HG03103 (cell line): ENCODE measurements at regions not wholly inside any gene's neighbourhood (a gene's known extent, or its start where the extent isn't known, plus 50 kb on each side); places are given as distances from the start of the nearest gene placed in this dataset.

ENCODE experiments used
- ATAC-seq: cut with Tn5 transposase; IDR thresholded peaks from one replicate; pipeline ENCODE4 v1.9.1; 2021; ENCODE audit warnings: low read depth; ENCODE audit not compliant: unreplicated experiment

DNA sequence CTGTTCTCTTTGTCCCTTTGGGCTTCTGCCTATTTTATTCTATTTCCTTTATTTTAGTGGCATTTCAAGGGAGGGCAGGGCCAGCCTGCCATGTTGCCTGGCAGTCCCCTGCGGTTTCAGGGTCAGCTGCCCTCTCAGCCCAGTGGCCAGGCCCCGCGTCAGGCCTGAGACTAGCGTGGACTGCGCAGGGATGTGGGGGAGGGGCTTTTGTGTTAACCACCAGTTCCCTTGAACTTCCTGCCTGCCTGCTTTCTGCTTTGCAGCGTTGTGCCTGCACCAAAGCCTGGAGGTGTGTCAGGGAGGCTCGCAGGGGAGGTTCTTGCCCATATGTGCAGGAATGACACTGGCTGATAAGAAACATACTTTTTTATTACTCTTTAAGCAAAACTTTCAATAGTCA, 157.6 kb downstream of the SLC35B3 start:
- no peak for ATAC-seq

DNA sequence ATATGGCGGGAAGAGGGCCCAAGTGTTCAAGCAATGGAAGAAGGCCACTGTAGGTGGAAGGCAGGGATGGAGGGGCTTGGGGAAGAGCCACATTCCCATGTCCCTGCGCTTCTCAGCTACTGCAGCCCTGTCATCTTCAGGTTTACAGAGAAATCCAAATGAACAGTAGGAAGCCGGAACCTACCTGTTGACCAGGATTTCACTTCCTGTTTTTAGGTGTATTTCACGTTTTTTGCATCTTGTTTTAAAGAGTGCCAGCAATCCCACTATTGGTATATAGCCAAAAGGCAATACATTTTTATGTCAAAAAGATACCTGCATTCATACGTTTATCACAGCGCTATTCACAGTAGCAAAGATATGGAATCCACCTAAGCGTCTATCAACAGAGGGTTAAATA, 159.2 kb downstream of the SLC35B3 start:
- no peak for ATAC-seq

DNA sequence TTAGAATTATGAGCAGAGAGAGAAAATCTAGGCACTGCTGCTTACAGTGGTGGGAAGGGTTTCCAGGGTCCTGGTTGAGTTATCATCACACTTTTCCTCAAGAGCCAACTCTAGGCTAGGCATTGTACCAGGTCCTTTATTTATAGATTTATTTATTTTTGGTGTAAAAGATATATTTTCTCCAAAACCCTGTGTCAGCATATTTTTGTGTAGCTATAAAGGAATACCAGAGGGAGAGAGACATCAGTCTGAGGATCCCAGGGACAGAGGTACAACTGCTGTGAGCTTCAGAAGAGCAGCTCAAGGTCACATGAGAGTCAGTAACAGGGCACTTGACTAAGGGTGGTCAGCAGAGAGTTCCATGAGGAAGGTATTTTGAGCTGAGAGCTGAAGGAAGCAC, 159.7 kb downstream of the SLC35B3 start:
- ATAC-seq = no peak

DNA sequence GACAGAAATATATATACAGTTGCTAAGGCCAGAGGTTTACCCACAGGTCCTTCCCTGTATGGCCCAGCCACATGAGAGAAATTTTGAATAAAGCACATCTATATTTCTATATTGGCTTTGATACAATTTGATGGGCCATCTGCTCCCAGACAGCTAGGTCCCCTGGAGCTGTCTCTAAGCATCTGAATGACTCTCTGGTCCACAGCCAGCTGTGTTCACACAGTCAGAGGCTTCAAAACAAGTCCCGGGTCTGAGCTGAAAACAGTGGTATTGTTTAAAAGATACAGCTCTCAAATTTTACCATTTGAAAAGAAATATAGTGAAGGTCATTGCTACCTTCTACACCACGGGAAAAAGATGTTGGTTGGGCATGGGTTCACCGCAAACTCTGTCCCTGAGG, 161.1 kb downstream of the SLC35B3 start:
- ATAC-seq = no peak

DNA sequence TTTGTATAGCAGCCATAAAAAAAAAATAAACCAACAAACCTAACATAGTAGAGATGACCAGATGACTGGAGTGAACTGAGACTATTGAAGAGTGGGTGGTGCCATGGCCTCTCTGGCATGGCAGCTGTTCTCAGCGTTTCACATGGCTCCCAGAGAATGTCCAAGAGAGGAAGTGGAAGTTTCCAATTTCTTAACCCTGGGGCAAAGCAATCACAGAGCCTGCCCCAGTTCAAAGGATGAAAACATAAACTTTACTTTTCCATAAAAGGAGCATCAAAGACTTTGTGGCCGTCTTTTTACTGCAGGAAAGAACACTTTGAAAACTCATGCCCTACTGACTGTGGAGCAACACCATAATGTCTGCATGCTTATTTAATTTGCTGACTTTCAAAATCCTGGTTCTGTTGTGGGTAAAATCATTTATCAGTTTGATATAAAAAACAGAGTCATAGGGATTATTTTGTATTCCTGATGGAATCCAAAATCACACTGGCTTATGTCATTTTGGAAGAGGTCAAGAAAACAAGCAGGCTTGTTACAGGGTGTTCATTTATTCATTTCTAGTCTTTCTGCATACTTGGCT, 165.4 kb downstream of the SLC35B3 start:
- no peak for ATAC-seq

DNA sequence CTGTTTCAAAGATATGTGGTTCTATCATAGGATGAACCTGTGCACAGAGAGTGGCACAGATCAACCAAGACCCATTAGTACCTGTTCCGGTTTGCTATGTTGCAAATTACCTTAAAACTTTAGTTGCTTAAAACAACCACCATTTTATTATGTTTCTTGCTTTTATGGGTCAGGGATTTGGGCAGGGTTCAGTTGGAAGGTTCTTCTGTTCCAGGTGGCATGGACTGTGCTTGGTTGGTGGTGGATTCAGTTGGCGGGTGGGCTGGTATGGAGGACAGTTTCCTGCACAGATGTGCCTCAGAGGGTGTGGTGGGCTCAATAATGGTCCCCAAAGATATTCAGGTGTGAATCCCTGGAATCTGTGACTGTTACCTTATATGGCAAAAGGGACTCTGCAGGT, 166.3 kb downstream of the SLC35B3 start:
- no peak for ATAC-seq

DNA sequence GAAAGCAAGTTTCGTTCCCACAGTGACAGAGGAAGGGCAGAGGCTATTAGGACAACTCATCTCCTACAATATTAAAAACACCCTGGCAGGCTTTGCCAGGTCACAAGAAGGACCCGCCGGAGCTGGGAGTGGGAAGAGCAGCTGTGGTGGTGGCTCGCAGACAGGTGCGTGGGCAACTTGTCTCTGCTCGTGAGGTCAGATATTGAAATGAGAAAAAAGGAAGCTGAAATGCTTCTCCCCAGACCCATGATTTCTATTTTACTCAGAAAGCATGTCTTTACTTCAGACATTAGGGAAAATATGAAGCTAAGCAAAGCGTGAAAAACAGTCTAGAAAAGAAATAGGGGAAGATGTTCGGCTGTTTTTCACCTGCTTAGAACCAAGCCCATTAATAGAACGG, 166.3 kb upstream of the EEF1E1 start:
- ATAC-seq = no peak

DNA sequence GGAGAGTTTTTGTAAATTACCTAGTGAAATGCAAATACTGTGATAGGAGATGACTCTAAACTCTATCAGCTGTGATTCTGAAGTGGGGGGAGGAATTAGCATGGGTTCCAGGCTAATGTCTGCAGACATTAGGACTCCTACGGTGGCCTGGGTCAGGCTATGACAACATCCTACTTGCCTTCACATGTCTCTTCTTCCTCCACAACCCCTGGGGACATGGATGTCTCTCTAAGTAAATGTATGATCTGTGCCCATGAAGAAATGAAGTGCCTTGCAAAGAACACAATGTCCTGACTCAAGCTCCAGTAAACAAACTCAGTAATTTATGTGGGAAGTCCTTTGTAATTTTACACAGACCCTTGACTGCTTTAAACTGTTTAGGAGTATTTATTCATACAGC, 165.8 kb upstream of the EEF1E1 start:
- no peak for ATAC-seq

DNA sequence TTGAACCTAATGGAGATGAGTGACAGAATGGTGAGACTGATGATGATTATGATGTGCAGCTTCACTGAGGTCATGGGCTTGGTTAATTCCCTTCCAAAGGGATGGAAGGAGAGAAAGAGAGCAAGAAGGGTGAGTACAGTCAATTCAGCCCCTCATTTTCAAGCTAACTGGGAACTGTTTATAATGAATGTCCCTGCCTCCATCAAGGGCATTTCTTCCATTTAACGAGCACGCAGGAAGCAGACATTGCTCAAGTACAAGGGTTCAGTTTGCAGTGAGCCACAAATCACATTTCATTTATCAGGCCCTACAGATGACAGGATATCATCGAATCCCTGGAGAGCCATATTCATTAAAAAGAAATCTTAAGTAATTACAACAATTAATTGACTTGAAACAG, 158.3 kb upstream of the EEF1E1 start:
- ATAC-seq = no peak

DNA sequence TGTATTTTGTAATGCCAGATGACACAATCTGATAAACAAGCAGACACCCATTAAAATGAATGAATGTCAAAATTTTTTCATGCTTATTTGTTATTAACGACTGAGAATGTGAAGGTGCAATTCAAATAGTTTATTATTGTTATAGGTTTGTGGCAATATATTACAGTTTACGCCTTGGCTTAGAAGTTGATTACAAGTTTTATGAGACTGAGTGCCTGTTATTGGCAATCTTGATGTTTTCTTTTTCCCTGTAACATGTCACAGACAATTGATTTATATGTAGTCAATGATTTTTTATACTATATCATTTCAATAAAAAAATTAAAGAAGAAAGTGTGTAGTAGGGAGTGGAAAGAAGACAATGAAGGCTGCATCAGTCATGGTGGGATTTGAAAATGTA, 144.1 kb upstream of the EEF1E1 start:
- no peak for ATAC-seq

DNA sequence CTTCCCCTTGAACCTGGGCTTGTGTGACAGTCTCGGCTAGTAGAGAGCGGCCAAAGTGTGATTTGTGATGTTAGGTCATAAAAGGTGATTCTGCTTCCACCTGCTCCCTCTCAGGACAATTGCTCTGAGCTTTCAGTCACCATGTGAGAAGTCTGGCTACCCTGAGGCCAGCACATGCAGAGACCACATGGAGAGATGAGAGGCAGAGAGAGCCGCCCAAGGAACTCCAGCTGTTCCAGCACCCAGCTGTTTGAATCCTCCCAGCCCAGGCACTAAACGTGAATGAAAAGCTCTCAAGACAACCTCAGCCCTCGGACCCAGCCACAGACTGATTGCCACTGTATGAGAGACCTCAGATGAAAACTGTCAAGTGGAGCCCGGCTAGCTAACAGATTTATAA, 143.4 kb upstream of the EEF1E1 start:
- ATAC-seq = no peak

DNA sequence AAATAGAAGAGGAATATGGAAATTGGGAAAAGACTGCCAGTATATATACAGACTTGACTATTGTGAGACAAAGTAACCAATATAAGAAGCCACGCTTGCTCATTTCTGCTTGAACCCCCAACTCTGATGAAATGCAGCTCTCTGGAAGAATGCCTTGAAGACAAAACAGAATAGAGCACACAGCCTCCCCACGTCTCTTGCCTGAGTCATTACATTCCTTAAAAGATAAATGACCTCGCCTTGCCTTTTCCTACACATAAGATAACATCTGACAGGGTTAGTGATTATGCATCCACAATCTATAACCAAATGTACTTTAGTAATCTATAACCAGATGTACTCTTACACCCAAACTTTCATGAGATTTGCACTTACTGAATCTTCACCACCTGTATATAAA, 141.1 kb upstream of the EEF1E1 start:
- ATAC-seq = no peak

DNA sequence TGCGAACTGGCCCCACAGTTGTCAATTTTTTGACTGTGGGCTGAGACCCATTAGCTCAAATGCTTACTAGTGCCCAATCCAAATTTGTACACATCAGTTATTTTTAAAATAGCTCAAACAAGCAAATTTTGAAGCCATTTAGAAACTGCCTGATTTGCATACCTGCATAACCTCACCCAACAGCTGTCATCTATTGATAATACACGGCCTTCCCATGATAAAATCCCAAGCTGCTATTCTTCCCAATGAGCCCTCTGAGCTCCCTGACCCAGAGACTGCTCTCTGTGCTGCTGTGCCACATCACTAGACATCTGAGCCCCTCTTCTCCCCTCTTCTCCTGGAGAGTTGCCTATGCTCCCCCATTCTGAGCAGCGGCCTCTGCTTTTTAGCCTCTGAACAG, 140.5 kb upstream of the EEF1E1 start:
- ATAC-seq = no peak

DNA sequence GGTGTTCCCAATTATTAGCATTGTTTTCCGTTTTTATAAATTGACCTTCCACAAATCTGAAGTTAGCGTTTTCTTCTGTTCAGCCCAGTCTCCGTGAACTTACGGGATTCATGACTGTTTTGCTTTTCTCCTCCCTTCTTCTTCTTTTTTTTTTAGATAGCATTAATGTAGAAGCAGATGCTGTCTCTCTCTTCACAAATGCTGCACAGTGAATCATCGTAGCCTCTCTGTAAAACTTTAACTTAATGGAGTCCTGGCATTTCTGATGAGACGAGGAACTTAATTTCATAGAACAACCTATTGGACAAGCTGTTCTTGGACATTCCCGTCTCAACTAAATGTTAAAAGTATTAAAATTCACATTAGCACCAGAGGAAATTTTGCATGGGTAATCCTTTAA, 138.0 kb upstream of the EEF1E1 start:
- ATAC-seq = no peak

DNA sequence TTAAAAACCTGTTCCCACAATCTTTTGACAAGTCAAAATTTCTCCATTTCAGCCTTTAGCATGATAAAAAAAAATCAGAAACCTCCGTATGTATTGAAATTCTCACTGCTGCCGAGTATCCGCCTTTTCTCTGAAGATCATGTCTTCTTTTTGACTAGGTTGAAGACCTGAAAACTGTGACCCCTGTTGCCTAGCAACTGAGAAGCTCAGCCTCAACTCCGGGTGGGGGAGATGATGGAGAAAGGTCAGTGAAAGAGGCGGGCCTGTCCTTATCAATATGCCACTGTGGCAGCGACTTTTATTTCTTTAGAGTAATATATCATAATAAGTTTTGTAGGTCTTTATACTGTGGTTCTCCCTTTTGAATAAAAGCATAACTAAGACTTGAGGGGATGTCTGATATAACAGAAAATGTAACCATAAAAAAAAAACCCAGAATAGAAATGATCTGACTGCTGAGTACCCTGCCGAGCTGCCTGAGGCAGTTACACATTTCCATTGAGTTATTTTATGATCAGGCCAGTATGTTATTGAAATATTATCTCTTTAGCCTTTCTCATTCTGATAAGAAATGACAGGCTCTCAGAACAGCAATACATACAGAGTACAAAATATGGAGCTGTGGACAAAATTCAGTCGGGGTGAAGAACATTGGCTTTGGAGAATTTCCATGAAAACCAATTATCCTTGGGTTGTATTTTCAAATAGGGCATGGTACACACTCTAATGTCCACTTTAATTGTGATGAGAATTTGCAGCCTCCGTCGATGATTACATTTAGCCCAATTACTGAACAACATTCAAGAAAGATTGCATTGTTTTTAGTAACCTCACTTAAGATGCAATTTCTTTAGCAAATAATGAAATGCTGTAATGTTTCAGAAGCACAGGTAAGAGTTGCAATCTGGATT, 136.7 kb upstream of the EEF1E1 start:
- no peak for ATAC-seq

DNA sequence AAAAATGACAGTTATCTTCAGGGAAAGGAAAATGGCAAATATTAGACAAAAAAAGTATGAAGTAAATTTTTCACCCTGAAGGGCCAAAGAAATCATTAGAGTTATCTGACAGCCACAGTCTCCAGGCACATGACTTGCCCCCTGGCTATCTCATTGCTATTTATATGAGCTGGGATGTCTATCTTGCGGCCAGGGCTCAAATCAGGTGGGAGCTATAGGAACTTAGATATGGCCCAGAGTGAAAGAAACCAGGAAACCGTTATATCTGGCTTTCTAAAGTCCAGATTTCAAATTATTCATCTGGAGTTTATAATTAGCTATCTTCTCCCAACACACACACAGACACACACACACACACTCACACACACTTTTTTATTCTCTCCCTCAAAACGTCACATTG, 135.3 kb upstream of the EEF1E1 start:
- ATAC-seq = no peak

DNA sequence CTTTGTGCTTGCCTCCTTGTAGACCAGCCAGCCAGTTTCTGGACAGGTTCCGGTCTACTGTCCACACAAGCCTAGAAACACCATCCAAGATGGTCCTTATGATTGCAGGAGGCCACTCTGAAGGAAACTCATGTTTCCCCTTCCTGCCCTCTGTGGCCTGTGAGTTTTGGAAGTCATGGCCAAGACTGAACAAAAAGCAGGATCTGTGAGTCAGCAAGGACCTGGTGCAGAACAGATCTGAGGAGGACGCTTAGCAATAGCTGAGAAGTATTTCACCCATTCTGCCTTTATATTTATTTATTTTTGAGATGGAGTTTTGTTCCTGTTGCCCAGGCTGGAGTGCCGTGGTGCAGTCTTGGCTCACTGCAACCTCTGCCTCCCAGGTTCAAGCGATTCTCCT, 134.6 kb upstream of the EEF1E1 start:
- no peak for ATAC-seq

DNA sequence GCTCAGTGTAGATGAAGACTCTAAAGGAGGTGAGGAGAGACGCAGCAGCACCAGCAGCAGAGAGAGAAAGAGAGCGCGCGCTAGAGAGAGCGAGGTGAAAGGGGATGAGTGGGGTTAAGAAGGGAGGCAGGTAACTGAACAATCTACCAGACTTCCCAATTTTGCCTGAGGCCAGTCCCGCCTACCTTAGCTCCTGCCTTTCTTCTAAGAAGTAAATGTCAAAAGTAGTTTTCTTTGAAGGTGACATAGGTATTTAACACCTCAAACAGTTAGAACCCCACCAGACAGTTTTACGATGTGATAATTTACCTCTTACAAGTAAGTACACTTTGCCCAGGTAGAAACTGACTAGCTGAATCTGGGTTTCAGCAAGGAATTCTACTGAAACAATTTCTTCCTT, 132.0 kb upstream of the EEF1E1 start:
- ATAC-seq = no peak

DNA sequence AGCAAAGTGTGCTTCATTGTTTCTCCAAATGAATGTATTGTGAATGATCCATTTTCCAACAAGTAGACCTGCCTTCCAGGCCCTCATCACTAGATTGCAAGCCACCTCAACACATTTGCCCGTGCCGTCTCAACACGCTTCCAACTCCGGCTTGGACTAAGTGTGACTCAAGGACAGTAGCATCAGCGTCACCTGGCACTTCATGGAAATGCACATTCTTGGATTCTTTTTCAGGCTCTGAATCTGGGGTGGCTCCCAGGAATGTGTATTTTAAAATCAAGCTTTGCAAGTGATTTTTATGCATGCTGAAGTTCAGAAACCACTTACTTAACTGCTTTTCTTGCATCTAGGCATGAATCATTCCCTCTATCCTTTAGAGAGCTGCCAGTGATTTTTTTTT, 129.6 kb upstream of the EEF1E1 start:
- no peak for ATAC-seq

DNA sequence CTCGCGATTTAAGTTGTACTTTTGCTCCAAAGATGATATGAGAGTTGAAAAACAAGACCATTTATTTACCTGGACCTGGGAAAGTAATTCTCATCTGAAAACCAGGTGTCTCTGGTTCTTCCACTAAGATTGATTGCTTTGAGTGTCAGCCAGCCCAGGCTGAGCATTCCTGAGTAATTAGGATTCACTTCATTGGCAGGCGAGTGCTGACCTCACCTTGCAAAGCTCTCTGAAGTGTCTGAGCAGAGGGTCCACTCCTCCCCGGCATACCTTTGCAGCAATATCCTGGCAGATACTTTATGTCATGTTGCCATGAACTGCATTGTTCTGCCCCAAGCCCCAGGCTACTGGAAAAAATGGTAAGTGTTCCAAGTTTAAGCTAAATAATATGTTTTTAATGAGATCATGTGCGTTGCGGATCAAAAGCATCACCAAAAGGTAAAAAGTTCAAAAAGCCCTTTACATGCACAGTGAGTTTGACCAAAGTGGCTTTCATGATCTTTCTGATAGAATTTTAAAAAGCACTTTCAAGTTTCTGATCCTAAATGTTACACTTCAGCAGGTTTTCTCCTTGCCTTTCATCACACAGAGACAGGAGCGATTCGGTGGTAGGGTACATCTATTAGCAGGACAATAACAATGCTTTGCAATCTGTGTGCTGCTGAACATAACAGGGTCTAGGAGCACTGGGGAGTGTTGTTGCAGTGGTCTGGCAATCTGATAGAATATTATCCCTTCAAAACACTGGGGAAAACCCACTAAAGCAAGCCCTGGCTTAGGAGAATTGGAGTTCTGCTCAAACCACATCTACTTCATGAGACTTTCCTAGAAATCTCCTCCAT, 127.8 kb upstream of the EEF1E1 start:
- ATAC-seq = no peak

DNA sequence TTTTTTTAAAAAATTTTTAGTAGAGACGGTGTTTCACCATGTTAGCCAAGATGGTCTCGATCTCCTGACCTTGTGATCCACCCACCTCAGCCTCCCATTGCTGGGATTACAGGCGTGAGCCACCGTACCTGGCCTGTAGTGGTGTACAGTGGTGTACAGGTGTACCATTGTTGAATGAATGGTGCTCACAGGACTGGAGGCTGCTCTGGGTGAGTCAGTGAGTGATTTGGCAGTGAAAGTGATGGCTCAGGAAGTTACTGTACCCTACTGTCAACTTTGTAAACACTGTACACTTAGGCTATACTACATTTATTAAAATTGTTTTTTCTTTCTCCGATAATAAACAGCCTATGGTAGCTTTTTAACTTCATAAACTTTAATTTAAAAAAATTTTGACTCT, 122.8 kb upstream of the EEF1E1 start:
- ATAC-seq = no peak

DNA sequence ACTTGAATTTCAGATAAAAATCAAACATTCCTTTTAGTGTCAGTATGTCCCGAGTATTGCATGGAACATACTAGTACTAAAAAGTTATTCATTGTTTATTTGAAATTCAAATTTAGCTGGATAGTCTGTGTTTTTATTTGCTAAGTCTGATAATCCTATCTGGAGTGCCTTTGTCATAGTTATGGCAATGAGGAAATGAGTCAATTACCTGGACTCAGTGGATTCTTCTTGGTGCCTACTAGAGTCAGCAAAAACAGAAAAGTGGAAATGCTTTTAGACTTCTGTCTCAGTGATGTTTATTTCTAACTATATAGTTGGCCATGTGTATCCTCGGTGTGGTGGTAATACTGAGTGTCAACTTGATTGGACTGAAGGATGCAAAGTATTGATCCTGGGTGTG, 121.3 kb upstream of the EEF1E1 start:
- no peak for ATAC-seq
